ENCODE measurements at regions not wholly inside any gene's neighbourhood (a gene's known extent, or its start where the extent isn't known, plus 50 kb on each side); places are given as distances from the start of the nearest gene placed in this dataset.
"Not testable (repeated sequence)": the region's sequence is repeated elsewhere in the genome, so short reads cannot be mapped to it uniquely, and the experiment has no call there.

DNA sequence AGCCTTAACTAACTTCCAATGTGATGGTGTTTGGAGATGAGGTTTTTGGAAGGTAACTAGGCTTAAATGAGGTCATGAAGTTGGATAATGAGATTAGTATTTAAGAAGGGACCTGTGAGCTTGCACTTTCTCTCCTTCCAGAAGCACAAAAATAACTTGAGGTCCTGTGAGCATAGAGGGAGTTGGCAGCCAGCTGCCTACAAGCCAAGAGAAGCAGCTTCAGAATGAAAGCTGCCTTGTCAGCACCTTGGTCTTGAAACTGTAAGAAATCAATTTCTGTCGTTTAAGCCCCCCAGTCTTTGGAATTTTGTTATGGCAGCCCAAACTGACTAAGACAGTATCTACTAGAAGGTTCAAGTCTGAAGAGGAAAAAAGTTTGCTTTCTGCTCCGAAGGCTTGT is 280.2 kb upstream of the GALNTL6 start:
- no peak for DNase-seq (ENCODE audit: low read depth, low spot score)

DNA sequence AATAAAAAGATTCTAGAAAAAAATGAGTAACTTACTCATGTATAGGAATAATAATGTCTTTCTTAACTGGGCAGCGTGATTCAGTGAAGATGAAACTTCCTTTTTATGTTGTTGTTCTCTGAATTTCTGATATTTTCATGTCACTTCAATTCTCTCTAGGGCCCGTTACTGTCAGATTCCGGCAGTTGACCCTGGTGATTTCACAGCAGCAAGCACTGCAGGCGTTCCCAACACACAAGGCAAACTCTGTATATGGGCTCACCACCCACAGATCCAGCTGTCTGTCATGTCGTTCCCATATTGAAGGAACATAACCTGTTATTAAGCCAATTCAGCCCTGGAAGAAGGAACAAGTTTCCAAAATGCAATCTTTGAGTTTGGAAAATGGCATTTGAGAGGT is 288.3 kb upstream of the GALNTL6 start:
- DNase-seq (ENCODE audit: low read depth, low spot score): no peak

DNA sequence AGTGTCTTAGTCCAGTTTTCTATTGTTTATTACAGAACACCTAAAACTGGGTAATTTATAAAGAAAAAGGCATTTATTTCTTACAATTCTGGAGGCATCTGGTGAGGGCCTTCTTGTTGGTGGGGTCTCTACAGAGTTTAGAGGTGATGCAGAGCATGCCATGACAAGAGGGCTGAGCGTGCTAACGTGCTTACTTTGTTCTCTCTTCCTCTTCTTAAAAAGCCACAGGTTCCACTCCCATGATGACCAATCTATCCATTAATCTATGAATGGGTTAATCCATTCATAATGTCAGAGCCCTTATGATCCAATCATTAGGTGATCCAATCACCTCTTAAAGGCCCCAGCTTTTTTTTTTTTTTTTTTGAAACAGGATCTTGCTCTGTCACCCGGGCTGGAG is 291.5 kb upstream of the GALNTL6 start:
- DNase-seq (ENCODE audit: low read depth, low spot score): no peak

DNA sequence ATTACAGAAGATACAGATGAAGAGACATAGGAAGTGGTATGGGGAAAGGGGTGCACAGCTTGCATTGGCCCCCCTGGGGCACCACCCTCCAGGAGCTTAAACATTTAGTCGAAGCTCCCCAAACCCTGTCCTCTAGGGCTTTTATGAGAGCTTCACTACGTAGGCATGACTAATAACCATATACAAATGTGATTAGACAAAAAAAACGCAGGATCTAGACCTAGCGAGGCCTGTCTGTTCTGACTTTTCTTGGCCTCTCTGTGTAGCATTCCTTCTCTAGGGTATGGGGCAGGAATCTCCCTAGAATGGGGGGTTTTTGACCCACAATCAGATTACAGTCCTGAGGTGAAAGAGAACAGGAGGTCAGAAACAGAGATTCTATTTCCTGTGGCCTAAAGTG is 293.7 kb upstream of the GALNTL6 start:
- DNase-seq (ENCODE audit: low read depth, low spot score): no peak

DNA sequence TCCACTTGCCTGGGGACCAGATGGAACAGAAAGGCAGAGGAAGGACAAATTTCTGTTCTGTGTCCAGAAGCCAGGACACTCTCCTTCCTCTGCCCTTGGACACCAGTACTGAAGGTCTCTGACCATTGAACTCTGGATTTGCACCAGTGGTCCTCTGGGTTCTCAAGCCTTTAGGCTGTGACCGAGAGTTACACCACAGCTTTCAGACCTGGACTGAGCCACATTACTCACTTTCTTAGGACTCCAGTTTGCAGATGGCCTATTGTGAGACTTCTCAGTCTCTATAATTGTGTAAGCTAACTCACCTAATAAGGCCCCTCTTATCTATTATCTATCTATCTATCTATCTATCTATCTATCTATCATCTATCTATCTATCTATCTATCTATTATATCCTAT is 295.3 kb upstream of the GALNTL6 start:
- no peak for DNase-seq (ENCODE audit: low read depth, low spot score)

DNA sequence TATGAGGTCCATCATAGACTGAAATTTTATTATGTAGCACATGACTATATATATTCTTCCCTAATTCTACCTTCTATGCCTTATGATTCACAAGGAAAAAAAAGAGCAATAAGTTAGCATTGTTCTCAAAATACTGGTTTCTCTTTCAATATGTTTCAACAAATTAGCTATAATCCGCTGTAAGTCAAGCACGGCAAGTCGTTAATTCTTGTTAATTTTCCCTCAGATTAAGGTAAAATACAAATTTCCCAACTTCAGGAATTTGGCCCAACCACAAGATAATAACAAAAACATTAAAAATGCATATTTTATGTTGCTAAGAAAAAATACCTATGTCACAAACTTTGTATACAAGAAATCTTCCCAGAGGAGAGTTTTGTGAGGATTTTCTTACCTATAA is 296.5 kb upstream of the GALNTL6 start:
- no peak for DNase-seq (ENCODE audit: low read depth, low spot score)

DNA sequence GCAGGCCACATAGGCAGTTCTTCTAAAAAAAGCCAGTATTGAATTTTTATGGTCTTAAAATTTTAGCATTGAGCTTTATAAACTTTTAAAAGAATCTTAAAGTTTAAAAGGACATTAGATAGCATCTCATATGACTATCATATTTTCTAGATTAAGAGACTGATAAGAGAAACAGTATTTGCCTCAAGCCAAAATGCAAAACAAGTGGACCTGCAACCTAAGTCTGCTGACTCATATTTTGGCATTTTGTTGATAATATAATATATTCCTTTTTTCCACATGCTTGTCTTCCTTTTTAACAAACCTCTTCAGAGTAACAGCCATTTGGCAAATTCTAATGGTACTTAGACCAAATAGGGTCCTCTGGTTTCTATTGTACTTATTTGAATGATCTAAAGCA is 328.5 kb upstream of the GALNTL6 start:
- DNase-seq (ENCODE audit: low read depth, low spot score): no peak

DNA sequence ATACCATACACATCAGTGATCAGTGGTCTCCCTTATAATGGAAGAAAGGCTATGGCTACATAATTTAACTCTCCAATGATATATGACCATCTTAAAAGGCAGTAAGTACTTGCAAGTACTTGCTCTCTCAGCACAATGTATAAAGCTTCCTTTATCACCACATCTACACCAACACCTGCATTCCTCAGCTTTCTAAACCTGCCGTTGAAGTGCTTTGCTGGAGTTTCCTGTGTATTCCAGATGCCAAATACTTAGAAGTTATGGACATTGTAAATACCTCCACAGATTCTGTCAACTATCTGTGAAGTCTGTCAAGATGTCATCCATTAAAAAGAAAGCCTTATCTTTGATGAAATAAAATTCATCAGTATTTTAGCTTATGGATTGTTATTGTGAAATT is 335.0 kb upstream of the GALNTL6 start:
- DNase-seq (ENCODE audit: low read depth, low spot score): no peak

DNA sequence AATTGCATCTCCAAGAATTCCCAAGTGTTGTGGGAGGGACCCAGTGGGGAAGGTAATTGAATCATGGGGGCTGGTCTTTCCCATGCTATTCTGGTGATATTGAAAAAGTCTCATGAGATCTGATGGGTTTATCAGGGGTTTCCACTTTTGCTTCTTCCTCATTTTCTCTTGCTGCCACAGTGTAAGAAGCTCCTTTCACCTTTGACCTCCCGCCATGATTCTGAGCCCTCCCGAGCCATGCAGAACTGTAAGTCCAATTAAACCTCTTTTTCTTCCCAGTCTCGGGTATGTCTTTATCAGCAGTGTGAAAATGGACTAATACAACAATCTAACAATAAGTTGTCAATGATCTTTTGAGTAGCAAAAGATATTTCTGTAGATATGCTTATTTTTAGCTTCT is 338.1 kb upstream of the GALNTL6 start:
- DNase-seq (ENCODE audit: low read depth, low spot score): not testable (repeated sequence)

DNA sequence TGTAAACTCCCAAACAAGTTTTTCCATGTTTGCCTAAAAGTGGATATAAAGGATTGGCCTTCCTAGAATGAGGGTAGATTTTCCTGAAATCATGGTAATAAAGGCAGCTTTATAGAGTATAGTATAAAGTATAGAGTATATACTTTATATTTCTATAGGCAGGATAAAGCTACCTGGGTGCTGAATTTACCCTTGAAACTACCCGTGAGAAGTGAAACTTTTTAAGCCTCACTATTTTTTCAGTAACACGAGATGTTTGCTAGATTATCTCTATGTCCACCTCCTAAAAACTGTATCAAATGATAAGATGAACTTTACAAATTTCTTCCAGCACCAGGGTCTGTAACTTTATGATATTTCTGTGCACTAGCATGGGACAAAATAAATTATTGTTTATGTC is 340.0 kb upstream of the GALNTL6 start:
- no peak for DNase-seq (ENCODE audit: low read depth, low spot score)

DNA sequence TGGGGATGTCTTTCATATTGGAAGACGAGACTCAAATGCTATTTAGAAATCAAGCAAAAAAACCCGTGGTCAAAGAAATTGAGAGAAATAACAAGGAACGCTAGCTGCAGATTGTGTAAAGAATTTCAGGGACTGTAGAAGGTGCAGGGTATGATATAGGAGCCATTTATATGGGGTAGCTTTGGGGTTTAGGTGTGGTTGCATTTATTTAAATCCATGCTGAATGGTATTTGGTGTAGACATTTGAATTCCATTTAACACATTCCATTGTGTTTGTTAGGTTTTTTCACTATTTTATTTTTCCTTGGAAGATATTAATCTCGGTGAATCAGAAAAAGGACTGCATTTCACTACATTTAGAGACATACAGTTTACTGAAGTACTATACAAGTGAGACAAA is 341.0 kb upstream of the GALNTL6 start:
- no peak for DNase-seq (ENCODE audit: low read depth, low spot score)

DNA sequence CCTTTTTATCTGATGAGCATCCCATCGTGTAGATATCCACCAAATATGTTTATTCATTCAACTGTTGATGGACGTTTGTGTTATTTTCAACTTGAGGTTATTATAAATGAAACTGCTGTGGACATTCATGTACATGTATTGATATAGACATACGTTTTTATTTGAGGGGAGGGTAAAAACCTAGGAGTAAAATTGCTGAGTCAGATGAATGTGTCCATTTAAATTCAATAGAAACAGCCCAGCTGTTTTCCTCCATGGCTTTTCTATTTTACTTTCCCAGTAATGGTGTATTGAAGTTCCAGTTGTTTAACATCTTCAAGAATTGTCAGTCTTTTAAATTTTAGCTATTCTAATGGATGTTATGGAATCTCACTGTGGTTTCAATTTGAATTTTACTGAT is 348.7 kb upstream of the GALNTL6 start:
- DNase-seq (ENCODE audit: low read depth, low spot score): no peak

DNA sequence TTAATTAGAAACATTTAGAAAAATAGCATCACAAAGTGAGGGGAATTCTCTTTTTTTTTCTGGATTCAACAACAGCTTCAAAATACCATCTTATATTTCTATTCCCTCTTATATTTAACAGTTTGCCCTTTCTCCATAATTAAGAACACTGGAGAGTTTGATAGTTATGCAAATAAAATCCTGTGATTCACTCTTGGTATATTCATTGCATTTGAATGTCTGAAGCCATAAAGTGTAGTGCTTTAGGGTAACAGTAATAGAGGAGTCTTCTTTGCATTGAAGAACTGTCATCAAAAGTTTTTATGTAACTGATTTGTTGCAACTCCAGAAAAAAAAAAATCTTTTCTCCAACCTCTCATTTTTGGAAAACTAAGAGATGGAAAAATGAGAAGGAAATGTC is 352.0 kb upstream of the GALNTL6 start:
- DNase-seq (ENCODE audit: low read depth, low spot score): no peak

DNA sequence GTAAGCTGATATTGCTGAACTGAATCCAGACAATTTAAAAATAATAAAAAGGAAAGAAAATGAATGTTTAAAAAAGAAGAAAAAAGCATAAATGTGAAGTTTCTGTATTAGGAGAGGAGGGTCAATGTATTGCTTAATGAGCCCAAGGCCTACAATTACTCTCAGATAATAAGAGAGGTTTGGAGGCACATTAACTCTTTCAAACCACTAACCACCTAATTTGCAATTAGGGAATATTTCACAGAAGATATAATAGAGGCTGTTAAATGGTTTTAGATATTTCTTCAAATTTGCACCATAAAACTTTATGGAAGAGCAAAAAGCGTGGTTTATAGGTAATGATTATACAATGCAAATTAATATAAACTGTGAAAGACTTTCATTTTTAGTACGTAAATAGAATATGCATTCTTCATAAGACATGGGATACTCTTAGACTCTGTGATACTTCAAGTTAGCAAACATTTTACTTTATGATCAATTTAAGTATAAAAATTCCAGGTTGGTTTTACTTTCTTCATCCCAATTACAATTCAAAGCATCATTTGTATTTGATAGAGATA is 364.2 kb upstream of the GALNTL6 start:
- DNase-seq (ENCODE audit: low read depth, low spot score): no peak

DNA sequence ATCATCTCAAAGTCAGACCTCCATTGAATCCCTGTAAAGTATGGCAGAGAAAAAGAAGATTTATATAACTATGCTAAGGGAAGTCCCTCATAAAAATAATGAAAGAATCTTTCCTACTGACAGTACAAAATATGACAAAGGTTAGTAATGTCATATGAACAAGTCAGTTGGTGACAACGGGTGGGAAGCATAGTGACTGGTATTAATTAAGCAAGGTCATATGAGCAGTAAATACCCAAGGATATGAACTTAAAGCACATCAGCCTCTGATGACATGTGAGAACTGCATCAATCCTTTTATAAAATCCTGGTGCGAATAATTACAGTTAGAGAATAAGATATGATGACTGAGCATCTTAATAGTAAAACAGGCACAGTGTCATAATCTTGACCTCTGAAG is 364.8 kb upstream of the GALNTL6 start:
- DNase-seq (ENCODE audit: low read depth, low spot score): no peak

DNA sequence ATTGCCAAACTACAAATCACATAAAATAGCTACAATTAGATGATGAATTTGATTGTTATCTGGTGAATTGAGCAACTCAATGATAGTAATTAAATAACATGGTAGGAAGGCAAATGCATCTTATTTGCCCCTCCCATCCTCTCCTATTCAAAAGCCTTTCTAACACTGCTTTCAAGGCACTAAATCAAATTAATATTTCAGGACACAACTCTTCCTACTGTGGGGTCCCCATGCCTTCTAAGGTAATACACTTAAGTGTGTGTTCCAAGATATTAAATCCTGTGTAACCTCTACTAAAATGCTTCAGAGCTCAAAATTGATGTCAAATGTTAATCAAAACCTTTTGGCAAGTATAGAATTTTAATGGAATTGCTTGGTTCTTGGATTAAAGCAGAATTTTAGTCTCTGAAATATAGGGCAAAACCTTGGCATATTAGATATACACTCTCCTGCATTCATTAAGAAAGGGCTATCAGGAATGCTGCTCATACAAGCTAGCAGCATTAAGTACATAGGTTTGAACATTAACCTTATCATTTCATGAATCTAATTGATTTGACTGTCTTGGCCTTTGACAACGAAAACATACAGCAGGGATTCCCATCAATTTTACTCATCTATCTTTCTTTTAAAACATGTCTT is 371.8 kb upstream of the GALNTL6 start:
- no peak for DNase-seq (ENCODE audit: low read depth, low spot score)

DNA sequence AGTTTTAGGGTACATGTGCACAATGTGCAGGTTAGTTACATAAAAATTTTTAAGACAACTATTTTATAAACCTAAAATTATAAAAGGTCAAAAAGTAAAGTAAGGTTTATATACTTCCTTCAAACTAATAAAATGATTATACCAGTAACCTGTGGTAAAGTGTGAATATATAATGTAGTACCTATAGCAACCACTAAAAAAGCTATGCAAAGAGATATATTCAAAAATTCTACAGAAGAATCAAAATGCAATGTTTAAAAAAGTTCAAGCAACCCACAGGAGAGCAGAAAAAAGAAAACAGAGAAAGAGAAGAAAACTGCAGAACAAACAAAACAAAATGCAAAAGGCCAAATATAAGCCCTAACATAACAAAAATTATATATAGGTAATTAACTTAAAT is 379.5 kb upstream of the GALNTL6 start:
- no peak for DNase-seq (ENCODE audit: low read depth, low spot score)

DNA sequence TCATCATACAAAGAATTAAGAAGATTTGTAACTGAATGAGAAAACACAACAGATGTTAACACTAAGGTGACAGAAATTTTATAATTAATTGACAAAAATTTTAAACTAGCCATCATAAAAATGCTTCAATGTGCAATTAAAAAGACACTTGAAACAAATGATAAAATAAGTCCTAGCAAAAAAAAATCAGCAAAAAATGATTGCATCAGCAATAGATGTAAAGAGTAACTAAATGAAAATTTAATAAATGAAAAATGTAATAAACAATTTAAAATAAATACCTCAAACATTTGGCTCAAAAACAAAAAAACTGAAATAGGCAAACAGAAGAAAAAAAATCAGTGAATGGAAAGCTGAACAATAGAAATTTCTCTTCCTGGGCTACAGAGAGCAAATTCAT is 380.7 kb upstream of the GALNTL6 start:
- DNase-seq (ENCODE audit: low read depth, low spot score): no peak

DNA sequence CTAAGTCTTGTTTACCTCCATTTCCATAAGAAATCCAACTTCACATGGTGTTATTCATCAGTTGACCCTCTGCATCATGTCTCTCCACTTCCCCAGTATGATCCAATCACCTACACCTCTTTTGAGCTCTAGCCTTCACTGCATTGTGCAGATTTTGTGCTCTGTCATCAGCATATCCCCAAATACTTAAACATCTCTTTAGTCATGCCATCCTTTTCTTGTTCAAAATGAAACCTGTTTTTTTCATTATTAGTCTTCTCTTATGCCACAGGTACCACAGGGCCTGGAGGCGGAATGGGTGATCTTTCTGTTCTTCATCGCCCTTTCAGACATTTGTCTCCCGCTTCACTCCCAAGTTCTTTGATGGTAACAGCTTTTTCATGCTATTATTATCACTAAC is 382.7 kb upstream of the GALNTL6 start:
- DNase-seq (ENCODE audit: low read depth, low spot score): no peak

DNA sequence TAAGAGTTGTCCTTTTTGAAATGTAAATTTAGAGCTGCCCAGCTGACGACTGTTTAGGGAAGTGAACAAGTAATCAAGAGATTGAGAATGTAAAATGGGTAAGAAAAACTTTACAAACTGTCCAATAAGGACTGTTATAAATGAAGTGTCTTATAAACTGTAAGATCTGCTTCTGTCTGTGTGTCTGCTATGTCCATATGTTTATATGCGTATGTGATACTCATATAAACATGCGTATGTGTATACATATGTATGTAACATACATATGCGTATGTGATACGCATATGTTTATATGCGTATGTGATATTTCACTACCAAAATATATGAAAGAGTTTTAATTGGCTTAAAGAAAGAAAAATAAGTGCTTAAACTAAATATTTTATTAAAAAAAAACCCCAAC is 416.0 kb upstream of the GALNTL6 start:
- no peak for DNase-seq (ENCODE audit: low read depth, low spot score)

DNA sequence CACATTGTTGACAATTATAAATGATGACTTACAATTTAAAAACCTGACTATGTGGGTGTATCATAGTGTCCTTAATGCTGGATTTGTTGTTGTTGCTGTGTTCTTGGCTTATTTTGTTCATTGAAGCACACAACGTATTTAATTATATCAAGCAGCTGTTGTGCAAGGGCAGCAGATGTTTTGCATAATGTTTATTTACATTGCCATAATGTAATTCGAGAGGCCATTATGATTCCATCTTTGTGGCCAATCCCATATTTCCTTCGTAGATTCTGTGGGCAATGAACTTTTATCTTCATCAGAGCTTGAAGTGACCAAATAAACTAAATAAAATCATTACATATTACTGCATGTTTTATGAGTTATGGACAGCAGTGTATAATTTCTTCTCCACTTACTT is 422.6 kb upstream of the GALNTL6 start:
- no peak for DNase-seq (ENCODE audit: low read depth, low spot score)

DNA sequence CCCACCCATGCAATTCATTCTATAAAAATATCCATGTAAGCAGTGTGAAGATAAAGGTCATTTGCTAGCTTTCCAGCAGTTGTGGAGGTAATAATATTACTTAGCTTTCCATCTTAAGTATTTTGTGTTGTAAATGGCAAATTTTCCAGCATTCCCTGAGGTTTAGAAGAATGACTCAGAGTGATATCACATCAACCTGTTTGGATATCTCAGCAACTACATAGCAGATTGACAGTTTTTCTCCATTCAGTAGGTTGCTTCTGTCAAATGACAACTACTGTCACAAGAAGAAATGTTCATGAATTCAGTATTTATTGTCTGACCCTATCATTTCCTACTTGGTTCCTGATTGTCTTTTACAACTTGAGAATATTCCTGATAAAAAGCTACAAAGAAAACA is 434.9 kb upstream of the GALNTL6 start:
- DNase-seq (ENCODE audit: low read depth, low spot score): peak; percentile 34

DNA sequence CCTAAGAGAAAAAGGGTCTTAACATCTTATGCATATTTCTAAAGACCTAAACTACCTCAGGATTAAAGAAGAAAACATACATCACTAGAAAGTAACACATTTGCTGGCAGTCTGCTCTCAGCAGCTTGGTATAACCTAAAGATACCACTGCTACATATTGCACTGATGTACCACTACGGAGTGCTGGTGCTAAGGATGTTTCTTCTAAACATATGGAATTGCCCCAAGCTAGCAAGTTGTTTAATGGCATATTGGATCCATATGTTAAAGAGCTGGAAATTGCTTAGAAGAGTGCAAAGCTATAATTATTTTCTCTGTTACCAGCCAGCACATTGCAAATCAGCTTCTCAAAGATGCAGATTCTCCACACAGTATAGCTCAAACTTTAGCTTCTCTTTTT is 436.5 kb upstream of the GALNTL6 start:
- no peak for DNase-seq (ENCODE audit: low read depth, low spot score)

DNA sequence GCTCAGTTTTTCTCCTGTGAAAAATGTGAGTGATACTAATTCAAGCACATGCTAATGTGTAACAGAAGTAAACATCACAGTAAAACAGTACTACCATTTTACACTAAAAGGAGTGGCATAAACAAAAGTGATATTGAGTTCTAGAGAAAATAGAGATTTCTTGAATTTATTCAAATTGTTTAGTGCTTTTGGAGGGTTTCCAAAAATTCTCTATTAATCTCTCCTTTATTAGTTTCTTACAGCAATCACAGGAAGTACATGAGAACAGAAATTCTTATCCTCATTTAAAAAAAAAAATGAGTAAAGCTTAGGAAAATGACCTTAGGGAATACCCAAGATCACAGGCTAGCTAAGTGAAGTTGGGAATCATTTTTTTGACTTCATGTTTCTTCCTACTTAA is 459.7 kb upstream of the GALNTL6 start:
- DNase-seq (ENCODE audit: low read depth, low spot score): no peak

Measured in astrocyte of the hippocampus (primary cell).